Muscle of leg (tissue), 3 donors: ENCODE measurements at regions not wholly inside any gene's neighbourhood (a gene's known extent, or its start where the extent isn't known, plus 50 kb on each side); places are given as distances from the start of the nearest gene placed in this dataset.

ENCODE experiments used
- DNase-seq: peaks from one replicate; pipeline ENCODE4 v3.0.0; 2013
- H3K27ac ChIP-seq: one replicate; pipeline ENCODE4 v1.5.1; 2013; ENCODE audit warnings: mild to moderate bottlenecking, low read length, control low read depth
- H3K27me3 ChIP-seq: one replicate; pipeline ENCODE4 v1.6.1; 2013; ENCODE audit warnings: low read length; ENCODE audit not compliant: control insufficient read depth, insufficient read depth
- H3K36me3 ChIP-seq: one replicate; pipeline ENCODE4 v1.6.1; 2013; ENCODE audit warnings: low read length; ENCODE audit not compliant: control insufficient read depth, insufficient read depth
- H3K4me1 ChIP-seq: one replicate; pipeline ENCODE4 v1.6.1; 2013; ENCODE audit warnings: low read length; ENCODE audit not compliant: control insufficient read depth, insufficient read depth
- H3K4me3 ChIP-seq: one replicate; pipeline ENCODE4 v1.5.1; 2013; ENCODE audit warnings: low read length, control low read depth
- H3K9me3 ChIP-seq: replicated peaks from 2 replicates; pipeline ENCODE4 v1.6.1; 2013; ENCODE audit warnings: low read depth, low read length; ENCODE audit not compliant: control insufficient read depth
- WGBS: methylation state at CpG from one replicate; pipeline ENCODE4 v1.1.5; 2013; ENCODE audit warnings: missing lambda C conversion rate; ENCODE audit not compliant: insufficient coverage; 5-methylcytosine and 5-hydroxymethylcytosine counted together

GRCh38 chr16:54210452-54211125, 76.0 kb downstream of the IRX3 start:
- Histone ChIP-seq H3K36me3 (no peaks in the 10 kb centered on the region), H3K4me3 (no peak overlapping the region), H3K9me3 (no peaks in the 10 kb centered on the region), H3K4me1 (peaks cover 20% of the 10 kb centered on the region), H3K27me3 (peaks cover 9% of the 10 kb centered on the region), H3K27ac (no peak overlapping the region)
- WGBS = 80% methylated on average over 8 of the region's 16 CpGs
- peak; percentile 28 for DNase-seq

- peak; percentile 43 for DNase-seq
- Histone ChIP-seq H3K4me3 (no peak overlapping the region), H3K9me3 (no peaks in the 10 kb centered on the region), H3K4me1 (peaks cover 9% of the 10 kb centered on the region), H3K27ac (no peak overlapping the region), H3K36me3 (no peaks in the 10 kb centered on the region), H3K27me3 (peaks cover 7% of the 10 kb centered on the region)
- no CpG with 5 or more reads among the region's 5 CpGs for WGBS
Measured at GRCh38 chr16:54208237-54208636, 78.3 kb downstream of the IRX3 start.

GRCh38 chr16:54207837-54208236, 78.8 kb downstream of the IRX3 start:
- Histone ChIP-seq H3K9me3 (no peaks in the 10 kb centered on the region), H3K27ac (no peak overlapping the region), H3K4me3 (no peak overlapping the region), H3K27me3 (peaks cover 5% of the 10 kb centered on the region), H3K4me1 (peaks cover 5% of the 10 kb centered on the region), H3K36me3 (no peaks in the 10 kb centered on the region)
- DNase-seq = no peak
- WGBS = 36% methylated on average over 1 of the region's 15 CpGs

GRCh38 chr16:54204756-54205155, 81.8 kb downstream of the IRX3 start:
- H3K27ac ChIP-seq = no peak overlapping the region
- no peaks in the 10 kb centered on the region for H3K4me1 ChIP-seq
- no peak for DNase-seq
- peaks cover 10% of the 10 kb centered on the region for H3K27me3 ChIP-seq
- H3K36me3 ChIP-seq = no peaks in the 10 kb centered on the region
- no peaks in the 10 kb centered on the region for H3K9me3 ChIP-seq
- no peak overlapping the region for H3K4me3 ChIP-seq
- WGBS = 86% methylated on average over 5 of the region's 7 CpGs

GRCh38 chr16:54203851-54204505, 82.6 kb downstream of the IRX3 start:
- H3K27ac ChIP-seq = no peak overlapping the region
- no peaks in the 10 kb centered on the region for H3K9me3 ChIP-seq
- peaks cover 3% of the 10 kb centered on the region for H3K4me1 ChIP-seq
- peaks cover 16% of the 10 kb centered on the region for H3K27me3 ChIP-seq
- no peak overlapping the region for H3K4me3 ChIP-seq
- WGBS = 44% methylated on average over 5 of the region's 11 CpGs
- no peak for DNase-seq
- H3K36me3 ChIP-seq = no peaks in the 10 kb centered on the region

- Histone ChIP-seq H3K4me3 (no peak overlapping the region), H3K36me3 (no peaks in the 10 kb centered on the region), H3K4me1 (peaks cover 3% of the 10 kb centered on the region), H3K27ac (no peak overlapping the region), H3K9me3 (no peaks in the 10 kb centered on the region), H3K27me3 (peaks cover 18% of the 10 kb centered on the region)
- DNase-seq = no peak
- 88% methylated on average over 3 of the region's 3 CpGs for WGBS
Measured at GRCh38 chr16:54203384-54203783, 83.2 kb downstream of the IRX3 start.
